ENCODE measurements at regions not wholly inside any gene's neighbourhood (a gene's known extent, or its start where the extent isn't known, plus 50 kb on each side); places are given as distances from the start of the nearest gene placed in this dataset.
A peak's percentile ranks its signal among the peaks of the same experiment; 100 is the strongest.

GRCh38 chr16:26756633-26757032 lies 310.1 kb upstream of the C16orf82 start (continued):
- TF ChIP-seq CUX1 (IDR thresholded peaks at IDR 0.05; ENCODE audit: insufficient replicate concordance, low read depth, low read length) (no peak), RELA (IDR thresholded peaks at IDR 0.05; ENCODE audit: borderline replicate concordance, partially characterized antibody) (no peak), MYB (IDR thresholded peaks at IDR 0.05; ENCODE audit: borderline replicate concordance, low read depth, low read length) (no peak)

GRCh38 chr16:26762594-26762993 lies 304.1 kb upstream of the C16orf82 start:
- no peak for DNase-seq (ENCODE audit: low read depth, low spot score)
- H2AFZ ChIP-seq (ENCODE audit: control insufficient read depth, low read depth, low read length), result no peak overlapping the region
- no peaks in the 10 kb centered on the region for H3K9me3 ChIP-seq (replicated peaks; ENCODE audit: control insufficient read depth, insufficient read depth, low read length)
- WGBS (ENCODE audit: insufficient coverage, insufficient replicate concordance, low lambda C conversion rate, missing lambda C conversion rate), result 32% methylated on average over 8 of the region's 8 CpGs
- no peak overlapping the region for H3K4me2 ChIP-seq (ENCODE audit: control insufficient read depth, insufficient read depth)
- ATAC-seq, result no peak
- ChIA-PET RAD21 (ENCODE audit: unreplicated experiment) (no interaction called here), CTCF (no interaction called here), POLR2A (no interaction called here), SMC1A (ENCODE audit: uncharacterized antibody, unreplicated experiment) (no interaction called here)
- H3K9ac ChIP-seq (ENCODE audit: control insufficient read depth, insufficient read depth, low read length), result no peak overlapping the region
- BruUV-seq (replicated peaks), result no TSS peak
- H3K27me3 ChIP-seq (replicated peaks in 1 of 2; ENCODE audit: control insufficient read depth in 2 of 2, insufficient read depth in 2 of 2, low read length in 1 of 2), result no peaks in the 10 kb centered on the region
- TF ChIP-seq CBX3 (IDR thresholded peaks at IDR 0.05; ENCODE audit: borderline replicate concordance, low read depth) (no peak), REST (IDR thresholded peaks at IDR 0.05; ENCODE audit: low read depth, low read length) (peak; percentile 55; the same call in 1 of the 2 replicates), SKIL (IDR thresholded peaks at IDR 0.05; ENCODE audit: low read depth, poor library complexity, severe bottlenecking) (no peak), ZNF622 (IDR thresholded peaks at IDR 0.05) (no peak)
- no peaks in the 10 kb centered on the region for H3K79me2 ChIP-seq (ENCODE audit: control insufficient read depth, insufficient read depth, low read length)
- intact Hi-C loops (cut with micrococcal nuclease; ENCODE audit: unreplicated experiment) (no loop called here), in situ Hi-C loops (cut with MboI) (no loop called here)
- H4K20me1 ChIP-seq (ENCODE audit: control insufficient read depth, insufficient read depth), result no peaks in the 10 kb centered on the region
- no peaks in the 10 kb centered on the region for H3K36me3 ChIP-seq (ENCODE audit: control insufficient read depth in 2 of 2, insufficient read depth in 2 of 2, low read length in 1 of 2)
- no peak overlapping the region for H3K4me3 ChIP-seq
- FAIRE-seq, result no peak
- no peaks in the 10 kb centered on the region for H3K4me1 ChIP-seq (ENCODE audit: control insufficient read depth, insufficient read depth, low read length)
- H3K27ac ChIP-seq (ENCODE audit: control insufficient read depth, insufficient read depth), result no peak overlapping the region

Data from GM12878 (cell line).